GM19324 (cell line): ENCODE measurements at regions not wholly inside any gene's neighbourhood (a gene's known extent, or its start where the extent isn't known, plus 50 kb on each side); places are given as distances from the start of the nearest gene placed in this dataset.

ENCODE experiments used
- ATAC-seq: cut with Tn5 transposase; IDR thresholded peaks from one replicate; pipeline ENCODE4 v1.9.1; 2021; ENCODE audit warnings: mild to moderate bottlenecking, moderate library complexity; ENCODE audit not compliant: unreplicated experiment, low FRiP score

DNA sequence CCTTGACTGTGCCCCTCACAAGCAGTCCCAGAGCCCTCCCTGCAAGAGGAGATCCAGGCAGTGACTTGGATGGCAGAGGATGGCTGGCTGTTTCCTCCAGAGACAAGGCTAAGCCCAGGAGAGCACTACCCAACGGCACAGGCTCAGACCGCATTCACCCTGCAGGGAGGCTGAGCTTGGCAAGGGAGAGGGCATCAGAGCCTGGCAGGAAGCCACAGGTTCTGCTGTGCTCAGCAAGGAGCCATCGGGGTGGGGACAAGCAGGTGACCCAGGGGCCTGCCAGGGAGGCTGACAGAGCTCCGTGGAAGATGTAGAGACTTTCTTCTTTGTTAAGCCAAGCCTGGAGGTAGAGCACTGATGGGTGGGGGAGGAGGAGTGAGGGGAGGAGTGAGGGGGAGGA lies 159.2 kb upstream of the CST7 start:
- no peak for ATAC-seq

DNA sequence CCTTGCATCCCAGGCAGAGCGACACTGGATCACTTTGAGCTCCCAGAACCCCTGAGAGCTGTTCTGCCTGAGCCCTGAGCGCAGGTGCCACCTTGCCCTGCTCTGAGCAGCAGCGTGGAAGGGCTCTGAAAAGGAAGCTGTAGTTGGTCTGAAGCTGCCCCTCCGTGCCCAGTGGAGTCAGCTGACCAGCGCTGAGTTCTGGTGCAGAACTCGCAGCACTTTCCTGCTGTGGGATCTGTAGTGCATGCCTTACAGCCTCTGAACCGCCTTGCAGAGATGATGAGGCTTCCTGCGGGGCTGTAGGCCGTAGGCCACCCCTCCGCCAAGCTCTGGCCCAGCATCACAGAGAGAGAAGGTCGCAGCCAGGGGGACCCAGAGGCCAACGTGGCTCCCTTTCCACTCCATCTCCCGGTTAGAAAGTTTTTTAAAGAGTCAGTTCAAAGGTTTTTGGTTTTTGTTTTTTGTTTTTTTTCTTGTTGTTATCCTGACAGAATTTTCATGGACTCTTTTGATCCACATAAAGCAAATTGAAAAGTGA lies 158.3 kb upstream of the CST7 start:
- no peak for ATAC-seq

DNA sequence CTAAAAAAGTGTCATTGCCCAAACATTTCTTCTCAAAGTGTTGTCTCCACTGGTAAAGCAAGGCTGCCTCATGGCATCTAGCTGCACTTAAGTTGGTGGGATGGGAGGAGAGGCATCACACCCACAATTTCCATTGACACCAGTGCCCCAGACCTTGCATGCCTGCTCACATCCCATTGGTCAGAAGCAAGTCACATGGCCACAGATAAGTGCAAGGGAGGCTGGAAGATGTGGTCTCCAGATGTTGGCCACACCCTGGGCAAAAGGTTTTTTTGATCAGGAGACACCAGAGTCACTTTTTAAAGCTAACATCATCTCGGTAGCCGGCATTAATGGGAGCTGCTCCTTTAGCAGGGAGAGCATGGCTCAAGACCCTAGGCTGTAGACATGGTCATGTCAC lies 157.1 kb upstream of the CST7 start:
- no peak for ATAC-seq

DNA sequence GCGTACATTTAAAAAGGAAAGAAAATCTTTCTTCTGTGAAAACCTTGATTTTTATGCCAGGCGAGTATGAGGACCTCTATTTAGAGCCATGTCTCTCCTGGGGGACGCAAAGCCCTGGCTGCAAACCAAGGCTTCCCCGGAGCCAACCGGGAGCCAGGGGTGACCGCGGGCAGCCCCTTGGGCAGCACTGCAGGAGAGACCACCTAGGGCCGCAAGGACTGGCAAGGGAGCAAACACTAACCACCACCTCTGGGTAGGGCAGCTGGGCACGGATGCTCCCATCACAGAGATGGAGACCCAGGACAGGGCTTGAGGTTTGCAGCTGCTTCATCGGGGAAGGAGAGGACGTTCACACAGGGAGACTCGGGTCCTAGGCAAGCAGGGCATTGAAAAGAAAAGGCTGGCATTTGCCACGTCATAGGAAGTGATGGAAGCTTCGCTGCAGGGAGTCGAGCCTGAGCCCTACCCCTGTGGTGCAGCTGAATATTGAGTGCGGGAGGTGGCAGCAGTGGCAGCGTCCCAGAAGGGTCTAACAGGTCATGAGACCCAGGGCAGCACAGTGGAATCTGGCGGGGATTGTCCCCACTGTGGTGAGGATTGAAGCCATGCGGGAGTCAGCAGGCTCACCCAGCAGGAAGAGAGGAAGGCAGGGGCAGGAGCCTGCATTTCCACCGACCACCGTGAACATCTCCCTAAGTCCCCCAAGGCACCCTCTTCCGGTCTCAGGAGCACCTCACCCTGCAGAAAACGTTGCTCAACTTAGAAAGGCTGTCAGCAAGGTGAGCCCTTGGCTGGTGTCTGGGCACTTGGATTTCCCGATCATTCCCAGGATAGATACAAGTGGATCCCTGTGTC lies 156.2 kb upstream of the CST7 start:
- ATAC-seq = no peak

DNA sequence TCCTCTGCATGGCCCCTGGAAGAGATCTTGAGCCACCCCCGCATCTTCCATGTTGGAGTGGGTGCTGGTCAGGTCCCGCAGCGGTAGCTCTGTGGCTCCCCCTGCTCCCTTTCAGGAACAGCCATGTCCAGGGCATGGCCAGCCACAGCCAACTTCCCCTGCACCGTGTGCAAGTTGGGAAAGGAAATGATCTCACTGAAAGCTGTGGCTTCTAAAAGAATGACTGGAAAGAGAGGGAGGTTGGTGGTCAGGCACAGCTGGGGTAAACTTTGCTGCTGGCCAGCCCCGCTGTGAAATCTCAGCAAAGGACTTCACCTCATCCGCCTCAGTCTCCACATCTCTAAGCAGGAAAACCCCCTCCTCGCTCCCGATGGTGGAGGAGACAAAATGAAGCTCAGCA lies 153.6 kb upstream of the CST7 start:
- no peak for ATAC-seq

DNA sequence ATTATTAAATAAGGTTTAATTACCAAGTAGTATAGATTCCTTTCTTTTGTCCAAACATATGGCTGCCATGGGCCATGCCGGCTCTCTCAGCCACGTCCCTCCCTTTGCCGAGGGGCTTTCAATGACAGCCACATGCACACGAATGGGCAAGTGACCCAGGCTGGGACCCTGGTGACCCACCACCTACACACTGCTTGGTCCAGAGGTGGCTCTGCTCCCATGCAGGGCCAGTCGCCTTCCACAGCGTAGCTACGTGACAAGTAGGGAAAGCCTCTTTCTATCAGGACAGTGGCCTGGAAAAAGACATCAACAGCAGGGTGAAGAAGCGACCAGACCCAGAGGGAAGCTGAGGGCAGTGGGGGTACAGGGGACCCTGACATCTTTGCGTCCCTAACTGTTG lies 152.8 kb upstream of the CST7 start:
- no peak for ATAC-seq

DNA sequence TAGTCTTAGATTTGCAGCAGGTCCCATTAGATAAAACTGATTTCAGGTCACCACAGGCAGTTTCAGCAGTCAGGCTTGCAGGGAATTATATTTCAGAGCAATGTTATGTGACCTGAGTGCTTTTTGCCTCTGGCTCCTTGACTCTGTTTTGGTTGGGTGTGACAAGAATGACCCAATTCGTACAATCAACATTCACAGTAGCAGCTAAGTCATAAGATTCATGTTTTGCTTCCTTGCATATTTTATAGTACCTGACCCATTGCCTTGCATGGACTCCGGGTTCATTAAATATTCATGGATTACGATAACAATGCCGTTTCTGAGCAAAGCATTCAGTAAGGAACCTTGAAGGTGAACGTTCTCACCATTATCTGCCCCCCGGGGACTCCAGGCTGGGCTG lies 152.0 kb upstream of the CST7 start:
- ATAC-seq = no peak

DNA sequence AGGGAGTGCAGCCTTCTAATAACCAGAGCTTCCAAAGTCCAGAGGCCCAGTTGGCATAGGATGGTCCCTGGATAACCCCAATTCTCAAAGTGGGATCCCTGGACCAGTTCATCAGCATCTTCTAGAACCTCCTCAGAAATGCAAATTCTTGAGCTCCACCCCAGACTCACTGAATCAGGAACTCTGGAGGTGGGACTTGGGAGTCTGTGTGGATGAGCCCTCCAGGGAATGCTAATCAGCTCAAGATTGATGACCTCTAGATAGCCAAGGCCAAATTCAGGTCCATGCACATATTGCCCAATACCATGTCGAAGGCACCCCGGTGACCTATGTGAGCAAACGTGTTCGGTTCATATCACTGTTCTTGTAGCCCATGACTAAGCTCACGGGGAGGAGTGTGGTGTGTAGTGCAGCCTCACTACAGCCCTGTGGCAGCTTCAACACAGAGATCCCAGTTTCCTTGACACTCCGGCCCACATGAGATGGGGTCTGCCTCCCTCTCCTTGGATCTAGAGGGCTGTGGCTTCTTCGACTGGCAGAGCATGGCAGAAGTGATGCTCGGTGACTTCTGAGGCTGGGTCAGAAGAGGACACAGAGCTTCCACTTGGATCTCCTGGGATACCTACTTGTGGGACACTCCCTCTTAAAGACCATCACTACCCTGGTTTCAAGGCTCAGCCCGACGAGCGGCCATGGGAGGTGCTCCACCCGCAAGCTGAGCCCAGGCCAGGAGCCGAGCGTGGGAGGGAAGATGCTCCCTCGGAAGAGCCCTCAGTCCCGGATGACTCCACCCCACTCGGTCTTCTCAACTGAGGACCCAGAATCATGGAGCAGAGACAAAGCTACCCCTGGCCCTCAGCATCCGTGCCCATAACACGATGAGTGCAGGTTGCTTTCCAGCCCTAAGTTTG lies 151.1 kb upstream of the CST7 start:
- no peak for ATAC-seq

DNA sequence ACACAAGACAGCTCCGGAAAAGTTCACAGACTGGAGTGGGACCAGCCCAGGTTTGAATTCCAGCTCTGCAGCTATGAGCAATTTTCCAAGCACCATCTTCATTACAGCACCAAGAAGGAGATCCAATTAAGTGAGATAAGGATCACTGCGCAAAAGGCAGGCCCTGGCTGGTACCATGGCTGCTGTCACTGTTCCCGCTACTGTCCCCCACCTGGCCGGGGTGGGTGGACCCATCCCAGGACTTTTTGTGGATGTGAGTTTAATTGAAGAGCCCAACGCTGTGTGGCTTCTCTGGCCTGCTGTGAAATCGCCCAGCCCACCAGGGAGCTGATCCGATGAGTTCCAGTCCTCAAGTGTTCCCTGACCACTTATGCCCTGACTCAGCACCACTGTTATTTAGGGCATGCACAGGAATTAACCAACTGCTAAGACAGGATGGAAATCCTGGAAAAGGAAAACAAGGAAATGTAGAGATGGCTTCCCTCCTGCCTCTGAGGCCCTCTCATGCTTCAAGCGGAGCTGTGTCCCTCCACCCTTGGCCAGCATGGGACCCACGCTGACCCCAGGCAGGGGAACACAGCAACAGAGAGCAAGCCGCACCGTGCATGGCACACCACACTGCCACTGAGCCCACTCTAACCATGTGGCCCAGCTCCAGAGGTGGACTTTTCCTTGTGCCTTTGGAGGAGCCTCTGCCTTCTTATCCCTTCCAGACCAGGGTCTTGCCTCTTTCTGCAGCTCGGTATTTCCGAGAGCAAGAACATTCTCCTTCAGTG lies 150.0 kb upstream of the CST7 start:
- no peak for ATAC-seq

DNA sequence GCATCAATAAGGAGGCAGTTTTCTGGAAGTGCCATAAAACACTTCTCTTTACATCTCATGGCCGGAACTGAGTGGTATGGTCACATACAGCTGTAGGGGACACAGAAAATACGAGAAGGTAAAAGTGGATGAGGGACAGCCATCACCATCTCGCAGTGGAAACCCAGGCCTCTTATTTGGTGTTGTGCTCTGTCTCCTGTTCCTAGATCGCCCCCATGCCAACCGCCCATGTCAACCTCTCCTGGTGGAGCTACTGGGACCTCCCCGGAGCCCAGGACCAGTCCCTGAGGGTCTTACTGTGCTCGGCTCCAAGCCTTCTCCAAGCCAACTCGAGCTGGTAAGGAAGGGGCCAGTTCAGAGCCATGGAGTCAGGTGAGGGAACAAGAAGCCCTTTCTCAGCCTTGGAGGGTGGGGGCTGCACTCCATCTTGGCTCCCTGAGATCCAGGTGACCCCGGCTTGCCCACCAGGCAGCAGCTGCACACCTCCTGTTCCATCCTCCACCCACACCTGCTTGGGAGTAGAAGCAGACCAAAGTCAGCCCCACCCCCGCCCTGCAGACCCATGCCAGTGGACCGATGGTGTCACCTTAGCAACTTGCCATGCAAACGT lies 149.0 kb upstream of the CST7 start:
- no peak for ATAC-seq

DNA sequence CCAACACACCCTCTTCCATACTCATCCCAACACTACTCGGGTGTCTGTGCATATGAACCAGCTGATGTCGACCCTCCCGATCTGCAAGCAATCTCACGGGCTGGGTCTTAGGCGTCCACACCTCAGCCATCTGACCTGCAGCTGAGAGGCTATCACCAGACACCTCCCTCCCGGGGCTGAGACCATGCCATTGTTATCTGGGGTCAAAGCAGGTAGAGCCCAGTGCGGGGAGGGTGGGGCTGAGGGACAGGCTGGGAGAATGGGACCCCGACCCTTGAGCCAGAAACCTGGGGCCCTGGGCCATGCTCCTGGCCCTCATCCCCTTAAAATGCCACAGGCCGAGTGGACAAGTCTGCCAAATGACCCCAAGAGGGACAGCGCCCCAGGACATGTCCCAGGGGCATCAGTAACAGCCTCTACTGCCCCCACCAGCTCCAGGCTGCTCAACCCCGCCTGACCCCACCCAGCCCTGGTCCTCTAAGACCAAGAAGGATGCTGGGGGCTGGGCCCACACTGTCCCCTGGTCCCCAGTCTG lies 146.7 kb upstream of the CST7 start:
- ATAC-seq = no peak

DNA sequence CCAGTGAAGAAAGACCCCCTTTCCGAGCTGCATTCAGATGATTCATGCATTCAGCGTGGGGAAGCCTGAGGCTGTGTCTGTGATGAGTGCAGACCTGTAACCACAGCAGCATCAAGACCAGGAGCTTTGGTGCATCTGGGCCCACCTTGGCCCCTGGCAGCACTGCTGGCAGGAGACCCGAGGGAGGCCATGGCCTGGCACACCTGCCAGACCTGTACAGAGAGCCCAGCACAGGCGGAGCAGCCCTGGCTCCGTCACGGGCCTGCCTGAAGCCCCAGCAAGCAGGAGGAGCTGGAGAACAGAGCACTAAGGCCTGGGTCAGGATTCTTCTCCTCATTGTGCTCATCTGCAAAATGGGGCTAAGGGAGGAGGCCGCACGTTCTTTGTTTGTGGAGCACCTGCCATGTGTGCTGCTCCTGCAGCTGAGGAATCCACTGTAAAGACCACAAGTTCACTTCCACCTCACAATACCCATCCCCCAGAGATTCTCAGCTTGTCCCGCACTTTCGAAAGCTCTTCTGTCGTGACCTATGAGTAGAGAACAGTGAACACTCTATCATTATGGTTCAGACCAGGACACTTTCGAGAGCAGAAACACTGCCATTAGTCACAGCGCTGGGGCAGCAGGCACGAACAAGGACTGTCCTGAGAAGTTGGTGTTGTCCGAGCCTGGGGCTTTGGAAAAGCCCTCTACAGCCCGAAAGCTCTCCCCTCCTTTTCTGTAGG lies 144.4 kb upstream of the CST7 start:
- ATAC-seq = no peak

DNA sequence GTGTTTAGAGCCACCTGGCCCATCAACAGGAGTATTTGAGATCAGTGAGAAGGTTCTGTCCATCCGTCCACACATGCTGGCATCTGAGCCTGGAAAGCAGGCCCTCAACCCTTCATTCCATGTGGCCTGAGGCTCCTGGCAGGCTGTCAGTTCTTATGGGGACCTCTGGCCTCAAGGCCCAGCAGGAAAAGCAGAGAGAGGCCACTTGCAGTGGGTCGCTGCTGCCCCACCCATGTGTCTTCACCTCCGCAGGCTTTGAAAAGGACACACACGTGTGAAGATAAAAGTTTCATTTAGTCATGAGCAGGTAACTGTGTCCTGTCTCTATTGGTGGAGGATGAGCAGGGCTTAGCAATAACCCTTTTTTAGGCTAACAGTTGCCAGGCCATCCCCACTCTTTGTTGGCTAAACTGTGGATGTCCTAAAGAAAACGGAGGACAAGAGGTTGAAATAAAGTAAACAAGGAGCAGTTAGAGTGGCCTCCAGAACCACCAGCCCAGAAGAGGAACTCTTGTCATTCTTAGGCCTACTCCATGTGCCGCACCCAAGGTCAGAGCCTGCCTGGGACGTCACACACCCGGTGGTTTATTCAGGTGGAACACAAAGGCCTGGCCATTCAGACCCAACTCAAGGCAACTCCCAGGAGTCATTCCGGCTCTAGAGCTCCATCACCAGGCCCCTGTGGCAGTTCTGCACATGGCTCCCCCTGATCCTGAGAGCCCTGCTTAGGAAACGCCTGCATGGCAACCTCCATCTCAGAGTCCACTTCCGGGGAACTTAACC lies 143.4 kb upstream of the CST7 start:
- no peak for ATAC-seq

DNA sequence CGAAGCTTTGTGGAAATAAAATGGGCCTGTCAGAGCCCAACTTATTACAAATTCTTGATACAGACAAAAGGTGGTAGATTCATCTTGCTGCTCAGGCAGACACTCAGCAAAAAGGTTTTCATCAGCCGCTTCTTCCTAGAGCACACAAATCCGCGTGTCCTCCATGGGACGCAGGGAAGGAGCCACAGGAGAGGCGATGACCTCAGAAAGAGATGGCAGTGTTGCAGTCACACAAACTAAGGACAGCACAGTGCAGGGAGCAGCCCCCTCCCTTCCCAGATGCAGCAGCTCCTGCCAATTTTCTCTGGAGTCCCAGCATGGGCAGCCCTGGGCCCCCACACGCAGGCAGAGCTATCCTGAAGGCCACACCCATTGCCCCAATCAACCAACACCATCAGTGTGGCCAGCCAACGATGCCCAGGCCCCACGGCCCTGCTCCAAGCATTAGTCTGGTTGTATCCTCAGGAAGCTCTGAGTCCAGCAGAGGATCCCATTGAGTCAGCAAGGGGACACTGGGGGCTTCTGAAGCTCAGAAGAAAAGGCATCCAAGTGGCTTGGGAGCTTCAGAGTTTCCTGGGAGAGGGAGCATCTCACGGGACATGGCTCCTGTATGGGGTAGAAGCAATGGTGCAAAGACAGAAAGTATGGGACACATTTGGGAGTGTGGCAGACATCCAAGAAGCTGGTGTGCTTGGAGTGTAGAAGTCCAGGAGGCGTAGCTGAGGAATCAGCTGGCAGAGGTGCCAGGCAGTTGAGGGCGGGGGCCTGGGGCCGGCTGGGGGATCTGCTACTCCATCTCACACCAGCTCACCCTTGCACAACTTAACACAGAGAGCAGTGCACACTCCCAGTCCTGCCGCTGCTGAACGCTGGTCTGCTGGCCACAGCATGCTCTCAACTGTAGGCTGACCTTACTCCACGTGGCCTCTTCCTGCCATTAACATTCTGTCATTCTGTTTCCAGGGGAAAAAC lies 142.1 kb upstream of the CST7 start:
- ATAC-seq = no peak

DNA sequence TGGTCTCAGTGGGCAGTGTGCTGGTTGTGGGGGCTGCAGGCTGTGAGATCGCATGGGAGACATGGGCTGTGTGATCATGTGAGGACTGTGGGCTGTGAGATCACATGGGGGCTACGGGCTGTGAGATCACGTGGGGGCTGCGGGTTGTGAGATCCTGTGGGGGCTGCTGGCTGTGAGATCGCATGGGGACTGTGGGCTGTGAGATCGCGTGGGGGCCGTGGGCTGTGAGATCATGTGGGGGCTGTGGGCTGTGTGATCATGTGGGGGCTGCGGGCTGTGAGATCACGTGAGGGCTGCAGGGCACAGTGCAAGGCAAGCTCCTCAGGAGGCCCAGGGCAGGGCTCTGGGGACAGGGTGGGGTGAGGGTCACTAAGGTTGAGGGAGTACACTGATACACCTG lies 140.5 kb upstream of the CST7 start:
- no peak for ATAC-seq

DNA sequence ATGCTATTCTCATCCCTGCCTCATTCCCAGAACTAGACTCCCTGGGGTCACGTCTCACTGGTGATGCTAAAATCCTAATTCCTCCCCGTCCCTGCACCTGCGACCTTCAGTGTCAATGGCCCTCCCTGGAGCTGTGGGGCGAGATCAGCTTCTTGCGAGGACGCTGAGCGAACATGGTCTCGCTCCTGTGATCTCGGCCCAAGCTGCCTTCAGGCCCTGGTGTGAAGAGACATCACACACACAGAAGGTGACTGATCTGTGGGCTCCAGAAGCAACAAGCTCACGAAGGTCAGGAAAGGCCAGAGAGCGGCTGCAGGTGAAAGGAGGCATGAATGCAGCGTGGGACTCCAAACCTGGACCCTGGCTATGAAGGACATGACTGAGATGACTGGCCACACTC lies 139.5 kb upstream of the CST7 start:
- no peak for ATAC-seq

DNA sequence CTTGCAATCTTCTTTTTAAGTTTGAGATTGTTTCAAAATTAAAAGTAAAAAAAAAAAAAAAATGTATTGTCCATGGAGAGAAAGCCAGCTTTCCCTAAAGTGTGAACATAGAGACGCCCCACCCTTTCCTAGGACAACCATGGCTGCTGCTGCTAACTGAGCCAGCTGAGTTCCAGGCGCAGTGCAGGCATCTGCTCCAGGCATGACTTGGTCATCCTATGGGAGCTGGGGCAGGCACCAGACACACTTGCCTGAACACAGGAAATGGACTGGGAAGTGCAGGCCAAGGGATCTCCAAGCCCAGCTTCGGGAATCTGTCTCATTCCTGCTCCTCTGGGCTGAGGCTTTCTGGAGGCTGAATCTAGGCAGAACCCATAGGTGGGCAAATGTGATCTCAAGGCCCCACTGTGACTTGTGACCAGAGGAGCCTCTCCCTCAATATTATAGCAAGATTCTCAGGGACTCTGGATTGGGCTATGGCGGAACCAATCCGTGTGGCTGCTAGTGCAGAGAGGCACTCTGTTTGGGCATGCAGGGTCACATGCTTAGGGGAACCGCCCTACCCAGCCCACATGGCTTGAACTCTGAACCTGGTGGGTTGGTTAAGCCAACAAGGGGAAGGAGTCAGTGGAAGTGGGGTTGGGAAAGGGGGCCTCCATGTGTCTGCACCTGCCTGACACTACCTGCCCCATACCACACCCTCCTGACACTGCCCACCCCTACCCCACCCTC lies 138.2 kb upstream of the CST7 start:
- no peak for ATAC-seq
